Heart left ventricle (tissue), 13 donors: ENCODE measurements at regions not wholly inside any gene's neighbourhood (a gene's known extent, or its start where the extent isn't known, plus 50 kb on each side); places are given as distances from the start of the nearest gene placed in this dataset.

Experiments
- POLR2A ChIP-seq, 2 donors: fragments of 450-650 bp; IDR thresholded peaks; one replicate each; pipeline ENCODE4 v1.6.1; 2017; ENCODE audit warnings: antibody characterized with exemption in 2 of 2, mild to moderate bottlenecking in 2 of 2, moderate library complexity in 2 of 2
- TF ChIP-seq, protein P1 (sequence below), 12 donors: fragments of 200-600 bp; sonication (generic) in 4 of 12; IDR thresholded peaks; one replicate each; pipeline versions ENCODE4 v1.5.0 to v1.8.0; 2018 to 2022; ENCODE audit warnings: antibody characterized with exemption in 12 of 12, mild to moderate bottlenecking in 5 of 12
- donor health status: ischemic (EF 13 %, LVEDD 7.1; RV severe dilation, severe dysfunction).
- donor health status: DM: no; HTN: yes; CAD: no.
- donor health status: DM: no; HTN: no; CAD: no.
- donor health status: ischemic (EF 25% LVEDD 6.9; RV normal size, moderate dysfunction).
- donor health status: ischemic (EF 25% LVEDD 5.7; RV mildly dilated, moderate dysfunction).
- donor health status: ischemic (EF 35%, LVEDD 5.7; RV mildly dilated, moderate dysfunction).
- donor health status: nonischemic (EF 11% LVEDD 7.7; RV severe dilation, severe dysfunction).
- donor health status: DM: yes; HTN: yes; CAD: no.
- donor health status: PGD.
- donor health status: ischemic (EF 29% LVEDD 5.4; RV normal size, mild dysfunction).
- donor health status: nonischemic (EF 23%, LVEDD 6.1; RV moderate dilation, normal function).

DNA sequence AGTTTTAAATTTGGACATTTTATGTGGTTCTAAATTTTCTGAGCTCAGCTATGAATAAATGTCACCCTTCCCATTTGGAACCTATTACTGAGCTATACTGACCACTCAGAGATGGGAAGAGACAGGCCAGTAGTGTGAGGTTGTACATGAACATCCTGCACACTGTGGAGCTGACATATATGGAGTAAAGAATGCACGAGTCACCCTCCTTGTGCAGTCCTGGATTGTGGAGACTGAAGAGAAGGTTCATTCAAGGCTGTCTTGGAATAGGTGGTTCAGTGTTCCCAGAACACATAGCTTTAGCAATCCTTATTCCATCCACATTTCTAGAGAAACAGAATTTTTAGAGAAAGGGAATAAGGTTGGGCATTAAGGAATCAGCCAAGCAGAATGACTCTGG is 50.3 kb upstream of the OGFRL1 start:
- TF ChIP-seq, protein P1, sequence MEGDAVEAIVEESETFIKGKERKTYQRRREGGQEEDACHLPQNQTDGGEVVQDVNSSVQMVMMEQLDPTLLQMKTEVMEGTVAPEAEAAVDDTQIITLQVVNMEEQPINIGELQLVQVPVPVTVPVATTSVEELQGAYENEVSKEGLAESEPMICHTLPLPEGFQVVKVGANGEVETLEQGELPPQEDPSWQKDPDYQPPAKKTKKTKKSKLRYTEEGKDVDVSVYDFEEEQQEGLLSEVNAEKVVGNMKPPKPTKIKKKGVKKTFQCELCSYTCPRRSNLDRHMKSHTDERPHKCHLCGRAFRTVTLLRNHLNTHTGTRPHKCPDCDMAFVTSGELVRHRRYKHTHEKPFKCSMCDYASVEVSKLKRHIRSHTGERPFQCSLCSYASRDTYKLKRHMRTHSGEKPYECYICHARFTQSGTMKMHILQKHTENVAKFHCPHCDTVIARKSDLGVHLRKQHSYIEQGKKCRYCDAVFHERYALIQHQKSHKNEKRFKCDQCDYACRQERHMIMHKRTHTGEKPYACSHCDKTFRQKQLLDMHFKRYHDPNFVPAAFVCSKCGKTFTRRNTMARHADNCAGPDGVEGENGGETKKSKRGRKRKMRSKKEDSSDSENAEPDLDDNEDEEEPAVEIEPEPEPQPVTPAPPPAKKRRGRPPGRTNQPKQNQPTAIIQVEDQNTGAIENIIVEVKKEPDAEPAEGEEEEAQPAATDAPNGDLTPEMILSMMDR (IDR thresholded peaks at IDR 0.05), result no peak
- TF ChIP-seq POLR2A (IDR thresholded peaks at IDR 0.05), result no peak
